Kidney (tissue), 13 donors: ENCODE measurements at regions not wholly inside any gene's neighbourhood (a gene's known extent, or its start where the extent isn't known, plus 50 kb on each side); places are given as distances from the start of the nearest gene placed in this dataset.

Source experiments
- DNase-seq, 5 donors: peaks; one replicate each; pipeline ENCODE4 v3.0.0-alpha.2; 2013 to 2020
- FAIRE-seq: peaks from 2 replicates; lab custom pipeline; 2012; peaks lifted over from hg19 to GRCh38; lab: Jason Lieb, UNC
- H3K27ac ChIP-seq, 2 donors: one replicate each; pipeline ENCODE4 v1.7.0; 2013; ENCODE audit warnings: low read depth in 2 of 2, low read length in 2 of 2, inconsistent platforms in 1 of 2
- H3K27me3 ChIP-seq: one replicate; pipeline ENCODE4 v1.7.1; 2013; ENCODE audit warnings: low read length, inconsistent platforms; ENCODE audit not compliant: control insufficient read depth, insufficient read depth
- H3K36me3 ChIP-seq, 3 donors: one replicate each; pipeline versions ENCODE4 v1.7.0 to v1.7.1; 2013; ENCODE audit warnings: low read length in 3 of 3, control low read depth in 1 of 3, inconsistent platforms in 1 of 3; ENCODE audit not compliant: insufficient read depth in 3 of 3, control insufficient read depth in 2 of 3
- H3K4me1 ChIP-seq, 3 donors: one replicate each; pipeline versions ENCODE4 v1.7.0 to v1.7.1; 2013; ENCODE audit warnings: low read length in 3 of 3, inconsistent platforms in 1 of 3, low read depth in 1 of 3; ENCODE audit not compliant: control insufficient read depth in 2 of 3, insufficient read depth in 2 of 3
- H3K4me3 ChIP-seq, 3 donors: one replicate each; pipeline versions ENCODE4 v1.7.0 to v1.8.1; 2013; ENCODE audit warnings: low read length in 3 of 3, control low read depth in 1 of 3, inconsistent platforms in 1 of 3
- H3K9ac ChIP-seq, 3 donors: one replicate each; pipeline versions ENCODE4 v1.7.0 to v1.7.1; 2013; ENCODE audit warnings: low read length in 3 of 3, control low read depth in 1 of 3, inconsistent platforms in 1 of 3
- H3K9me3 ChIP-seq, 3 donors: one replicate each; pipeline versions ENCODE4 v1.7.0 to v1.7.1; 2013; ENCODE audit warnings: low read length in 3 of 3, control low read depth in 1 of 3, inconsistent platforms in 1 of 3; ENCODE audit not compliant: control insufficient read depth in 2 of 3, insufficient read depth in 1 of 3
- CTCF ChIP-seq: IDR thresholded peaks from 3 replicates; pipeline ENCODE4 v1.5.1; 2012; ENCODE audit warnings: mild to moderate bottlenecking, moderate library complexity, borderline replicate concordance; ENCODE audit not compliant: insufficient read depth; ENCODE audit errors: extremely low read depth
- intact Hi-C: fragments of 100-400 bp; cut with DNase I; formaldehyde crosslinking; loops from one replicate; pipeline ENCODE4 v1.11.1; 2022
- donor health status: control.
- donor health status: control.
- donor health status: control.
- donor health status: control.
- donor health status: control.
- donor health status: DM: yes; HTN: yes; CAD: no.
- donor health status: Normal renal cell carcinoma (clear cell type).

GRCh38 chr19:30171138-30171635, 201.0 kb upstream of the ZNF536 start:
- Histone ChIP-seq H3K27ac (no peak overlapping the region), H3K27me3 (no peaks in the 10 kb centered on the region), H3K4me3 (no peak overlapping the region), H3K9me3 (no peaks in the 10 kb centered on the region), H3K9ac (no peak overlapping the region), H3K4me1 (no peaks in the 10 kb centered on the region), H3K36me3 (no peaks in the 10 kb centered on the region)
- intact Hi-C loops = no loop called here
- TF ChIP-seq CTCF = no peak
- FAIRE-seq (no peak), DNase-seq (no peak)

GRCh38 chr19:30171795-30172612, 200.2 kb upstream of the ZNF536 start:
- no peaks in the 10 kb centered on the region for H3K9me3 ChIP-seq
- no peak for TF ChIP-seq CTCF
- no peak for FAIRE-seq
- no peak overlapping the region for H3K27ac ChIP-seq
- H3K27me3 ChIP-seq = no peaks in the 10 kb centered on the region
- DNase-seq = peak in 2 of 5 donors; percentile 8 to 15
- intact Hi-C loops = no loop called here
- H3K9ac ChIP-seq = no peak overlapping the region
- H3K36me3 ChIP-seq = no peaks in the 10 kb centered on the region
- no peaks in the 10 kb centered on the region for H3K4me1 ChIP-seq
- no peak overlapping the region for H3K4me3 ChIP-seq

- no peak overlapping the region for H3K4me3 ChIP-seq
- DNase-seq = peak in 2 of 5 donors; percentile 26 to 43
Observed at GRCh38 chr19:30172613-30173242, 199.5 kb upstream of the ZNF536 start.

More at GRCh38 chr19:30172613-30173242, 199.5 kb upstream of the ZNF536 start:
- no peaks in the 10 kb centered on the region for H3K9me3 ChIP-seq
- no peak overlapping the region for H3K27ac ChIP-seq
- H3K36me3 ChIP-seq = no peaks in the 10 kb centered on the region
- no peak for TF ChIP-seq CTCF
- no peak overlapping the region for H3K9ac ChIP-seq
- H3K4me1 ChIP-seq = no peaks in the 10 kb centered on the region
- no peaks in the 10 kb centered on the region for H3K27me3 ChIP-seq
- intact Hi-C loops = no loop called here
- FAIRE-seq = no peak
